H9 (cell line): ENCODE measurements at regions not wholly inside any gene's neighbourhood (a gene's known extent, or its start where the extent isn't known, plus 50 kb on each side); places are given as distances from the start of the nearest gene placed in this dataset.

Experiments
- DNase-seq: peaks from one replicate; pipeline ENCODE4 v3.0.0-alpha.2; 2017
- H2AFZ ChIP-seq: one replicate; pipeline ENCODE4 v1.6.1; 2013; ENCODE audit warnings: mild to moderate bottlenecking, low read length, control low read depth, moderate library complexity
- H2AK5ac ChIP-seq: 2 replicates; pipeline ENCODE4 v1.6.1; 2013; ENCODE audit warnings: low read length, control low read depth, mixed read lengths; ENCODE audit not compliant: insufficient read length
- H2BK120ac ChIP-seq: one replicate; pipeline ENCODE4 v1.6.1; 2013; ENCODE audit warnings: low read depth, mild to moderate bottlenecking, low read length, control low read depth, inconsistent platforms; ENCODE audit not compliant: poor library complexity, severe bottlenecking
- H2BK12ac ChIP-seq: 2 replicates; pipeline ENCODE4 v1.6.1; 2013; ENCODE audit warnings: low read length, control low read depth, mixed read lengths, low read depth; ENCODE audit not compliant: insufficient read length
- H2BK15ac ChIP-seq: 2 replicates; pipeline ENCODE4 v1.6.1; 2013; ENCODE audit warnings: low read depth, low read length, control low read depth
- H2BK20ac ChIP-seq: one replicate; pipeline ENCODE4 v1.6.1; 2013; ENCODE audit warnings: low read depth, mild to moderate bottlenecking, low read length, control low read depth, inconsistent platforms; ENCODE audit not compliant: poor library complexity, severe bottlenecking
- H2BK5ac ChIP-seq: 2 replicates; pipeline ENCODE4 v1.6.1; 2013; ENCODE audit warnings: low read length, control low read depth, mixed read lengths; ENCODE audit not compliant: insufficient read length
- H3K14ac ChIP-seq: 2 replicates; pipeline ENCODE4 v1.6.1; 2013; ENCODE audit warnings: low read length, control low read depth; ENCODE audit not compliant: insufficient read depth
- H3K18ac ChIP-seq: 2 replicates; pipeline ENCODE4 v1.6.1; 2013; ENCODE audit warnings: low read depth, mild to moderate bottlenecking, mixed read lengths, low read length, control low read depth; ENCODE audit not compliant: insufficient read length
- H3K23ac ChIP-seq: 2 replicates; pipeline ENCODE4 v1.6.1; 2013; ENCODE audit warnings: low read length, control low read depth, mixed read lengths, low read depth; ENCODE audit not compliant: insufficient read length
- H3K23me2 ChIP-seq: 2 replicates; pipeline ENCODE4 v1.6.1; 2013; ENCODE audit warnings: low read depth, mild to moderate bottlenecking, mixed read lengths, low read length, control low read depth; ENCODE audit not compliant: insufficient read length, poor library complexity, severe bottlenecking
- H3K27ac ChIP-seq: 2 replicates; pipeline ENCODE4 v1.5.1; 2013; ENCODE audit warnings: low read length, control low read depth, mixed read lengths, low read depth; ENCODE audit not compliant: insufficient read length
- H3K27me3 ChIP-seq: 2 replicates; pipeline ENCODE4 v1.6.1; 2013; ENCODE audit warnings: low read length, control low read depth, inconsistent platforms; ENCODE audit not compliant: insufficient read depth
- H3K4ac ChIP-seq: 2 replicates; pipeline ENCODE4 v1.6.1; 2013; ENCODE audit warnings: low read depth, mild to moderate bottlenecking, control low read depth, inconsistent platforms, low read length, moderate library complexity
- H3K4me1 ChIP-seq: 2 replicates; pipeline ENCODE4 v1.6.1; 2013; ENCODE audit warnings: low read length, control low read depth, inconsistent platforms; ENCODE audit not compliant: insufficient read depth
- H3K4me2 ChIP-seq: 2 replicates; pipeline ENCODE4 v1.6.1; 2013; ENCODE audit warnings: low read length, control low read depth, mixed read lengths; ENCODE audit not compliant: insufficient read length, insufficient read depth
- H3K56ac ChIP-seq: 2 replicates; pipeline ENCODE4 v1.6.1; 2013; ENCODE audit warnings: low read depth, mild to moderate bottlenecking, mixed read lengths, low read length, control low read depth; ENCODE audit not compliant: insufficient read length
- H3K79me1 ChIP-seq: 2 replicates; pipeline ENCODE4 v1.6.1; 2013; ENCODE audit warnings: low read depth, mild to moderate bottlenecking, moderate library complexity, low read length, control low read depth, inconsistent platforms; ENCODE audit not compliant: insufficient read depth, poor library complexity, severe bottlenecking
- H3K79me2 ChIP-seq: 2 replicates; pipeline ENCODE4 v1.6.1; 2013; ENCODE audit warnings: low read length, control low read depth, inconsistent platforms; ENCODE audit not compliant: insufficient read depth
- H3K9ac ChIP-seq: 2 replicates; pipeline ENCODE4 v1.6.1; 2013; ENCODE audit warnings: low read length, control low read depth, mixed read lengths; ENCODE audit not compliant: insufficient read length; ENCODE audit errors: extremely low read depth
- H3K9me3 ChIP-seq: one replicate; pipeline ENCODE4 v1.6.1; 2013; ENCODE audit warnings: low read depth, low read length, inconsistent platforms; ENCODE audit not compliant: control insufficient read depth
- H3T11ph ChIP-seq: one replicate; pipeline ENCODE4 v1.6.1; 2013; ENCODE audit warnings: mild to moderate bottlenecking, low read length, control low read depth, inconsistent platforms
- H4K20me1 ChIP-seq: one replicate; pipeline ENCODE4 v1.6.1; 2013; ENCODE audit not compliant: control insufficient read depth, insufficient read length, insufficient read depth
- H4K5ac ChIP-seq: 2 replicates; pipeline ENCODE4 v1.6.1; 2013; ENCODE audit warnings: low read depth, mild to moderate bottlenecking, mixed read lengths, low read length, control low read depth; ENCODE audit not compliant: insufficient read length
- H4K8ac ChIP-seq: replicated peaks from 2 replicates; pipeline ENCODE4 v1.6.1; 2013; ENCODE audit warnings: low read length, control low read depth, mixed read lengths, low read depth; ENCODE audit not compliant: insufficient read length
- H4K91ac ChIP-seq: 2 replicates; pipeline ENCODE4 v1.6.1; 2013; ENCODE audit warnings: low read depth, mild to moderate bottlenecking, moderate library complexity, mixed read lengths, low read length, control low read depth; ENCODE audit not compliant: insufficient read length
- H3K27ac Mint-ChIP-seq, 3 experiments: 2 replicates in 2 of 3; 3 replicates in 1 of 3; pipeline ENCODE4 v1.8.0; 2020 to 2021; ENCODE audit warnings: mixed read lengths in 3 of 3, mild to moderate bottlenecking in 1 of 3, moderate library complexity in 1 of 3
- H3K27me3 Mint-ChIP-seq: 2 replicates; pipeline ENCODE4 v1.8.0; 2021; ENCODE audit warnings: low read depth, mild to moderate bottlenecking, moderate library complexity, mixed read lengths
- H3K36me3 Mint-ChIP-seq, 3 experiments: 2 replicates in 2 of 3; 3 replicates in 1 of 3; pipeline ENCODE4 v1.8.0; 2020 to 2021; ENCODE audit warnings: low read depth in 3 of 3, mixed read lengths in 3 of 3; ENCODE audit not compliant: insufficient read depth in 1 of 3
- H3K4me1 Mint-ChIP-seq, 2 experiments: 2 replicates each; pipeline ENCODE4 v1.8.0; 2020; ENCODE audit warnings: mixed read lengths in 2 of 2
- H3K4me3 Mint-ChIP-seq, 2 experiments: 2 replicates in 1 of 2; 3 replicates in 1 of 2; pipeline ENCODE4 v1.8.0; 2020 to 2021; ENCODE audit warnings: mild to moderate bottlenecking in 2 of 2, mixed read lengths in 2 of 2, moderate library complexity in 1 of 2
- H3K9me3 Mint-ChIP-seq, 2 experiments: 2 replicates in 1 of 2; 3 replicates in 1 of 2; pipeline ENCODE4 v1.8.0; 2020; ENCODE audit warnings: mild to moderate bottlenecking in 2 of 2, mixed read lengths in 2 of 2, moderate library complexity in 1 of 2
- CTCF ChIP-seq: fragments of 200-600 bp; sonication (generic); conservative IDR thresholded peaks from 3 replicates; pipeline ENCODE4 v1.8.0; 2021; ENCODE audit warnings: antibody characterized with exemption, mild to moderate bottlenecking
- WGBS: extraction: QIAGEN DNeasy Blood & Tissue Kit; methylation state at CpG from one replicate; pipeline ENCODE4 v1.1.7; 2013; ENCODE audit warnings: missing lambda C conversion rate, low lambda C conversion rate, mixed read lengths; ENCODE audit not compliant: insufficient read length; ENCODE audit errors: extremely low coverage; 5-methylcytosine and 5-hydroxymethylcytosine counted together

- H3K36me3 Mint-ChIP-seq, result peaks cover 0 to 7% (median 0%) of the 10 kb centered on the region in 3 experiments; a peak in 2 of 7 replicates
These were observed 61.0 kb downstream of the ZBTB18 start for GRCh38 chr1:244112041-244112440.

More at GRCh38 chr1:244112041-244112440, 61.0 kb downstream of the ZBTB18 start:
- H3K23ac ChIP-seq, result no peak overlapping the region
- no peak overlapping the region for H2AK5ac ChIP-seq
- no peak overlapping the region for H2AFZ ChIP-seq
- Mint-ChIP-seq H3K27ac (no peak overlapping the region), H3K27me3 (no peaks in the 10 kb centered on the region), H3K4me3 (no peak overlapping the region), H3K9me3 (peaks cover 4% of the 10 kb centered on the region in 2 experiments; a peak in 3 of 5 replicates), H3K4me1 (peaks cover 0 to 2% of the 10 kb centered on the region in 2 experiments; a peak in 1 of 4 replicates)
- H2BK5ac ChIP-seq, result no peak overlapping the region
- H3K27ac ChIP-seq, result no peak overlapping the region
- H3K4me2 ChIP-seq, result no peak overlapping the region
- H3K9me3 ChIP-seq, result no peaks in the 10 kb centered on the region
- no peak overlapping the region for H2BK12ac ChIP-seq
- no CpG with 5 or more reads among the region's 5 CpGs for WGBS
- no peak overlapping the region for H3T11ph ChIP-seq
- no peak overlapping the region for H2BK20ac ChIP-seq
- H2BK120ac ChIP-seq, result no peak overlapping the region
- H3K4me1 ChIP-seq, result no peaks in the 10 kb centered on the region
- no peaks in the 10 kb centered on the region for H3K79me1 ChIP-seq
- no peaks in the 10 kb centered on the region for H3K27me3 ChIP-seq
- no peak overlapping the region for H3K14ac ChIP-seq
- no peaks in the 10 kb centered on the region for H3K23me2 ChIP-seq
- no peak overlapping the region for H4K8ac ChIP-seq
- no peaks in the 10 kb centered on the region for H3K79me2 ChIP-seq
- H4K20me1 ChIP-seq, result no peaks in the 10 kb centered on the region
- H4K91ac ChIP-seq, result no peak overlapping the region
- H3K4ac ChIP-seq, result no peak overlapping the region
- no peak overlapping the region for H3K56ac ChIP-seq
- DNase-seq, result no peak
- no peak overlapping the region for H4K5ac ChIP-seq
- H3K9ac ChIP-seq, result no peak overlapping the region
- no peak for TF ChIP-seq CTCF
- no peak overlapping the region for H3K18ac ChIP-seq
- H2BK15ac ChIP-seq, result no peak overlapping the region
